HepG2 (cell line): ENCODE measurements at regions not wholly inside any gene's neighbourhood (a gene's known extent, or its start where the extent isn't known, plus 50 kb on each side); places are given as distances from the start of the nearest gene placed in this dataset.

ENCODE experiments used
- ATAC-seq: fragments of 200-7000 bp; cut with Tn5 transposase; 3 replicates; pipeline ENCODE4 v1.9.1; 2020; ENCODE audit warnings: mild to moderate bottlenecking, moderate library complexity
- BruUV-seq: library from RNA; stranded (reverse); fragments of 400-500 nt; replicated peaks from 2 replicates; lab custom pipeline; 2021; lab: Mats Ljungman, UMichigan
- CTCF ChIA-PET: fragments of 300-600 bp; formaldehyde crosslinking; extraction: SDS; loops from one replicate; lab custom pipeline; 2021; ENCODE audit warnings: low total read pairs, inconsistent platforms, low intra/inter-chr PET ratio; lab: Yijun Ruan, JAX
- POLR2A ChIA-PET: fragments of 350-600 bp; sonication (Branson Sonifier 250); formaldehyde crosslinking; loops from one replicate; lab custom pipeline; 2020; ENCODE audit warnings: antibody characterized with exemption, inconsistent platforms; lab: Yijun Ruan, JAX
- DNase-seq: peaks from one replicate; pipeline ENCODE4 v3.0.0-alpha.2; 2015; ENCODE audit warnings: low spot score
- FAIRE-seq: peaks from 3 replicates; lab custom pipeline; 2011; peaks lifted over from hg19 to GRCh38; lab: Jason Lieb, UNC
- H2AFZ ChIP-seq: one replicate; pipeline ENCODE4 v1.6.1; 2011; ENCODE audit warnings: low read length, inconsistent platforms
- H3K27ac ChIP-seq: fragments of 300-600 bp; 3 replicates; pipeline ENCODE4 v1.8.0; 2011; ENCODE audit warnings: mixed run types, mild to moderate bottlenecking, mixed read lengths, low read length, inconsistent platforms; ENCODE audit not compliant: insufficient read depth; ENCODE audit errors: extremely low read length
- H3K27me3 ChIP-seq, 2 experiments: fragments of 200-600 bp in 1 of 2; 2 replicates in 1 of 2; 3 replicates in 1 of 2; pipeline versions ENCODE4 v1.6.0 to v1.8.0; 2011; ENCODE audit warnings: low read length in 2 of 2, mild to moderate bottlenecking in 2 of 2, moderate library complexity in 2 of 2, inconsistent platforms in 1 of 2; ENCODE audit not compliant: insufficient read depth in 2 of 2, control insufficient read depth in 1 of 2
- H3K36me3 ChIP-seq, 2 experiments: fragments of 200-600 bp in 1 of 2; replicated peaks in 1 of 2; 2 replicates in 1 of 2; 3 replicates in 1 of 2; pipeline versions ENCODE4 v1.5.1 to v1.8.0; 2011; ENCODE audit warnings: low read length in 2 of 2, inconsistent platforms in 1 of 2; ENCODE audit not compliant: insufficient read depth in 2 of 2, control insufficient read depth in 1 of 2
- H3K4me1 ChIP-seq: 2 replicates; pipeline ENCODE4 v1.5.1; 2012; ENCODE audit warnings: low read length, inconsistent platforms; ENCODE audit not compliant: insufficient read depth
- H3K4me2 ChIP-seq: 2 replicates; pipeline ENCODE4 v1.6.0; 2011; ENCODE audit warnings: low read depth, low read length, inconsistent platforms
- H3K4me3 ChIP-seq, 3 experiments: fragments of 200-600 bp in 1 of 3; sonication (generic), shearing (Covaris generic) in 1 of 3; replicated peaks in 1 of 3; 2 replicates each; pipeline ENCODE4 v1.5.1; 2011 to 2016; ENCODE audit warnings: low read length in 3 of 3, inconsistent platforms in 2 of 3, low read depth in 2 of 3, mild to moderate bottlenecking in 2 of 3, control low read depth in 1 of 3, mixed read lengths in 1 of 3; ENCODE audit not compliant: insufficient read depth in 1 of 3
- H3K79me2 ChIP-seq: one replicate; pipeline ENCODE4 v1.6.1; 2011; ENCODE audit warnings: low read length, inconsistent platforms; ENCODE audit not compliant: insufficient read depth
- H3K9ac ChIP-seq: 2 replicates; pipeline ENCODE4 v1.6.0; 2011; ENCODE audit warnings: mild to moderate bottlenecking, low read depth, low read length, inconsistent platforms; ENCODE audit not compliant: insufficient read depth
- H3K9me3 ChIP-seq: 2 replicates; pipeline ENCODE4 v1.5.1; 2012; ENCODE audit warnings: mild to moderate bottlenecking, low read length
- H4K20me1 ChIP-seq: 2 replicates; pipeline ENCODE4 v1.6.0; 2011; ENCODE audit warnings: inconsistent platforms, mild to moderate bottlenecking, low read length, moderate library complexity; ENCODE audit not compliant: insufficient read depth
- ARID2 ChIP-seq: sonication (generic); formaldehyde crosslinking; IDR thresholded peaks from 2 replicates; pipeline ENCODE4 v1.8.1; 2022; ENCODE audit warnings: mild to moderate bottlenecking, missing genetic modification reagents, borderline replicate concordance
- ATF7 ChIP-seq, 2 experiments: fragments of 450-650 bp in 1 of 2; sonication (generic) in 1 of 2; formaldehyde crosslinking in 1 of 2; IDR thresholded peaks; 2 replicates each; pipeline versions ENCODE4 v1.4.0 to v1.6.1; 2016 to 2020; ENCODE audit warnings: antibody characterized with exemption in 1 of 2, mild to moderate bottlenecking in 1 of 2, missing genetic modification reagents in 1 of 2
- DBP ChIP-seq: sonication (generic); formaldehyde crosslinking; IDR thresholded peaks from 2 replicates; pipeline ENCODE4 v1.4.0; 2020; ENCODE audit warnings: missing genetic modification reagents; ENCODE audit errors: not compliant biosample characterization
- HNRNPUL1 ChIP-seq: fragments of 200-400 bp; formaldehyde crosslinking; IDR thresholded peaks from 2 replicates; pipeline ENCODE4 v1.6.1; 2017; ENCODE audit warnings: low read depth, mild to moderate bottlenecking, low read length, moderate library complexity
- JUN ChIP-seq: sonication (generic); formaldehyde crosslinking; IDR thresholded peaks from 2 replicates; pipeline ENCODE4 v1.4.0; 2020; ENCODE audit warnings: mild to moderate bottlenecking, missing genetic modification reagents
- PATZ1 ChIP-seq: sonication (generic); formaldehyde crosslinking; IDR thresholded peaks from 2 replicates; pipeline ENCODE4 v1.4.0; 2020; ENCODE audit warnings: missing genetic modification reagents
- RARA ChIP-seq: IDR thresholded peaks from 2 replicates; pipeline ENCODE4 v1.6.1; 2016; ENCODE audit warnings: missing genetic modification reagents, missing compliant biosample characterization
- RBFOX2 ChIP-seq: fragments of 200-400 bp; formaldehyde crosslinking; IDR thresholded peaks from 2 replicates; pipeline ENCODE4 v1.6.1; 2017; ENCODE audit warnings: low read depth, mild to moderate bottlenecking, low read length
- RFXAP ChIP-seq: sonication (generic); formaldehyde crosslinking; IDR thresholded peaks from 2 replicates; pipeline ENCODE4 v1.4.0; 2020; ENCODE audit warnings: missing genetic modification reagents, borderline replicate concordance
- SALL2 ChIP-seq: sonication (generic); formaldehyde crosslinking; IDR thresholded peaks from 2 replicates; pipeline ENCODE4 v1.8.1; 2023; ENCODE audit warnings: mild to moderate bottlenecking, missing genetic modification reagents, inconsistent platforms
- TCF7 ChIP-seq: sonication (generic); IDR thresholded peaks from 2 replicates; pipeline ENCODE4 v1.6.1; 2016; ENCODE audit warnings: antibody characterized with exemption, low read depth
- TSC22D2 ChIP-seq: sonication (generic); formaldehyde crosslinking; IDR thresholded peaks from 2 replicates; pipeline ENCODE4 v1.5.1; 2020; ENCODE audit warnings: missing genetic modification reagents, mild to moderate bottlenecking, borderline replicate concordance
- ZBTB2 ChIP-seq: sonication (generic); formaldehyde crosslinking; IDR thresholded peaks from 2 replicates; pipeline ENCODE4 v1.8.0; 2022; ENCODE audit warnings: low read depth, missing genetic modification reagents
- ZMYM2 ChIP-seq: sonication (generic); formaldehyde crosslinking; IDR thresholded peaks from 2 replicates; pipeline ENCODE4 v1.8.0; 2022; ENCODE audit warnings: mild to moderate bottlenecking, missing genetic modification reagents
- ZNF547 ChIP-seq: sonication (generic); formaldehyde crosslinking; IDR thresholded peaks from 2 replicates; pipeline ENCODE4 v1.5.1; 2020; ENCODE audit warnings: mild to moderate bottlenecking, missing genetic modification reagents
- ZNF703 ChIP-seq: sonication (generic); formaldehyde crosslinking; IDR thresholded peaks from 2 replicates; pipeline ENCODE4 v1.5.1; 2020; ENCODE audit warnings: missing genetic modification reagents, mild to moderate bottlenecking, moderate library complexity, borderline replicate concordance
- ZNF776 ChIP-seq: sonication (generic); formaldehyde crosslinking; IDR thresholded peaks from 2 replicates; pipeline ENCODE4 v1.4.0; 2020; ENCODE audit warnings: mild to moderate bottlenecking, missing genetic modification reagents
- ZNF841 ChIP-seq: sonication (generic); formaldehyde crosslinking; IDR thresholded peaks from 2 replicates; pipeline ENCODE4 v1.8.1; 2023; ENCODE audit warnings: missing genetic modification reagents, borderline replicate concordance
- ZXDC ChIP-seq: sonication (generic); formaldehyde crosslinking; IDR thresholded peaks from 2 replicates; pipeline ENCODE4 v1.5.0; 2020; ENCODE audit warnings: mild to moderate bottlenecking, missing genetic modification reagents
- WGBS: methylation state at CpG from one replicate; pipeline ENCODE4 v1.1.6; 2017; ENCODE audit warnings: low lambda C conversion rate; 5-methylcytosine and 5-hydroxymethylcytosine counted together
- in situ Hi-C: cut with HindIII; loops from 2 replicates; pipeline ENCODE4 v1.10.0; 2017; ENCODE audit warnings: low pct_unique_long_range_greater_than_20kb; ENCODE audit not compliant: extremely low pct_ligation_motif_present
- intact Hi-C: fragments of 100-400 bp; cut with micrococcal nuclease; formaldehyde crosslinking; loops from one replicate; pipeline ENCODE4 v1.10.0; 2022; ENCODE audit not compliant: unreplicated experiment

- DNase-seq (no peak), ATAC-seq (no peak), FAIRE-seq (no peak)
- ChIA-PET POLR2A (no interaction called here), CTCF (no interaction called here)
- WGBS = 29% methylated on average over 3 of the region's 3 CpGs
- no peak overlapping the region for H3K9ac ChIP-seq
- no TSS peak for BruUV-seq
- H3K27me3 ChIP-seq = no peaks in the 10 kb centered on the region
- no peak overlapping the region for H2AFZ ChIP-seq
- no peak overlapping the region for H3K4me2 ChIP-seq
- no peaks in the 10 kb centered on the region for H3K4me1 ChIP-seq
- H3K27ac ChIP-seq = no peak overlapping the region
- no peaks in the 10 kb centered on the region for H3K36me3 ChIP-seq
- H3K79me2 ChIP-seq = no peaks in the 10 kb centered on the region
- no peaks in the 10 kb centered on the region for H4K20me1 ChIP-seq
- in situ Hi-C loops (no loop called here), intact Hi-C loops (no loop called here)
- no peak overlapping the region for H3K4me3 ChIP-seq
- no peak for TF ChIP-seq ATF7 (IDR thresholded peaks at IDR 0.05)
- TF ChIP-seq ATF7 (CRISPR knock-in tag; IDR thresholded peaks at IDR 0.05) = no peak
- TF ChIP-seq HNRNPUL1 = no peak
- TF ChIP-seq ARID2 (CRISPR knock-in tag) = no peak
- TF ChIP-seq TCF7 = no peak
- TF ChIP-seq PATZ1 (CRISPR knock-in tag) = no peak
- TF ChIP-seq ZXDC = no peak
- no peak for TF ChIP-seq ZNF776 (CRISPR knock-in tag)
- no peak for TF ChIP-seq RARA (CRISPR knock-in tag)
- no peak for TF ChIP-seq ZNF841 (CRISPR knock-in tag)
- TF ChIP-seq ZBTB2 = no peak
- TF ChIP-seq DBP (CRISPR knock-in tag) = no peak
- no peak for TF ChIP-seq JUN
- TF ChIP-seq RFXAP (CRISPR knock-in tag) = no peak
- TF ChIP-seq ZNF547 = no peak
- TF ChIP-seq RBFOX2 = no peak
- no peak for TF ChIP-seq SALL2 (CRISPR knock-in tag)
- TF ChIP-seq ZNF703 = no peak
- TF ChIP-seq ZMYM2 (CRISPR knock-in tag) = no peak
- TF ChIP-seq TSC22D2 (CRISPR knock-in tag) = no peak
- H3K9me3 ChIP-seq = no peaks in the 10 kb centered on the region
These were observed 114.4 kb upstream of the POF1B start for GRCh38 chrX:85493821-85494220.
